ENCODE measurements at regions not wholly inside any gene's neighbourhood (a gene's known extent, or its start where the extent isn't known, plus 50 kb on each side); places are given as distances from the start of the nearest gene placed in this dataset.

DNA sequence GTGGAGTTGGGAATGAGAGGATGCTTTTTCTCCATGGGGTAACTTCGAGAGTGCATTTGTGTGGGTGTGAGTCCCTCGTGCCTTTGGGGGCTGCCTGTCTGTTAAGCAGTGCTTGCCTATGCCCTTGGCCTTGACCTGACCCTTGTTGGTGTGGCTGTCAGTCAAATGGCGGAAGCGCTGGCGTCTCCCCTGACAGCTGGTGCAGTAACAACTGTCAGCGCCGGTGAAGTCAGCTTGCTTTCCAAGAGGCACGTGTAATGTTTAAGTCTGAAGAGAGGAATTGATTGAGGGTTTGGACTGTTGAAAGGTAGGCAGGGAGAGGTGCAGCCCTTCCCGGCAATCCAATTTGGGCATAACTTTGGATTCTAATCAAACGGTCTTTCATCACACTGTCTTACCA lies 211.3 kb downstream of the AACS start:
- DNase-seq: no peak

DNA sequence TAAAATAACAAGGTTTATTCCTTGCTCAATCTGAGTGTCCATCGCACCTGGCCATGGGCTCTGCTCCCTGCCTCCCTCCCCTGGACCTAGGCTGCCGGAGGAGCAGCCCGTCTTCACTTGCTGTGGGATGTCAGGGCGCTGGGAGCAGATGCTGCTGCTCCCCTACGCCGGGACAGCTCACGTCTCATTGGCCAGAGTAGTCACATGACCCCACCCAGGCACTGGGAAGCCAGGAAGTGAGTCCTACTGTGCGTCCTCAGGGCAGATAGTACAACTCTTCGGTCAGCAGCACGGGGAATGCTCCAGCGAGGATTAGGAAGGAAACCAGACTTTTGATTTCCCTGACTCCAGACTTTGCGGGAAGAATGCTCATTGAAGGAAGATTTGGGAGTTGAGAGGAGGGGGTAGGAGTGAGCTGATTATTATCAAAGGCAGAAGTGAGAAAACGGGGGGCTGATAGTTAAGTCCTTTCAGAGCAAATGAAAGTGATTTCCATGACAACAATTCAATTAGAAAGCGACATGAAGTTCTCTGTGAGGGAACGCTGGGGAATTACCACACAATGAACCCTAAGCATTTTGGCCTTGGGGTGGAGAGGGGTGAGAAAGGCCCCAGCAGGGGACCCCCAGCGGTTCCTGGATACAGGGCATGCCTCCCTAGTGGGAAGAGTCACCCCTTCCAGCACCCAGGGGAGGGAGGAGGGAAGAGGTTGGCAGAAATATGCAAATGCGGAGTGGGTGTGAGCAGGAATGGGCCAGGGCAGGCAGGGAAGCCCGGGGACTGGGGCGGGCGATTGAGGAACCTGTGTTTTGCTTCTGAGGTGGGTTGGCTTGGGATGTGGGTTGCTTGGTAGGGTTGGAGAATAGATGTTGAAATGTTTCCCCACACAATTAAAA lies 215.5 kb downstream of the AACS start:
- DNase-seq: no peak

DNA sequence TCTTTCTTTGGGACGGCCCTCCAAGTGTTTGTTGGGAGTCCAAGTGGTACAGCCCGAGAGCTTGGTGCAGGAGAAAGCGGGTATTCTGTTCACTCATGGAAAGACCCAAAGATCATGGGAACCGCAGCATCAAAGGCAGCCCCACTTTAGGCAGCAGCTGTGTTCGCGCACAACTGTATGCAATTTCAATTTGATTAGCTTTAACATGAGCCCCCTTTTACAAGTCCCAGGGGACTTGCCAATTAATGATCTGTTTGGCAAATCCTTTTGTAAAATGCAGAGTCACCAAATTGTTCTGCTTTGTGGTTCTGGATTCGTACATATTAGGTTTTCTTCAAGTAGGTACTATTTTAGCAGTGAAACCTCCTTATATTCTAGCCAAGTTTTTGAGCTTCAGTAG lies 217.7 kb downstream of the AACS start:
- no peak for DNase-seq

DNA sequence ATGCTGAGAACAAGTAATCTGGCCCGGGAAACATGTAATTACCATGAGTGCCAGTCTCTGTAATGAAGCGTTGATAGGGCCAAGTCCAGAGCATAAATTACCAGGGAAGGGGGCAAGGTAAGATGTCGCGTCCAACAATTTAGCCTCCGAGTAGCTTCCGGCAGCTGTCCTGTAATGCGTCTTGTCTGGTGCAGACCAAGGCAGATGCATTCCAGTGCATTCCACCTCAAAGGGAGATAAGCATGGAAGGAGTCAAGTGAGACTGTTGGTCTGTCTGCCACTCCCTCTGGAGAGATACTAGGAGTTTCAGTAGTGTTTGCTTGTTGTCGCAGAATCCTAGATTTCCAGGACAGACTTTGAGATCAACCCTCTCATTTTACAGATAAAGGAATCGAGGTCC lies 218.3 kb downstream of the AACS start:
- DNase-seq: no peak

DNA sequence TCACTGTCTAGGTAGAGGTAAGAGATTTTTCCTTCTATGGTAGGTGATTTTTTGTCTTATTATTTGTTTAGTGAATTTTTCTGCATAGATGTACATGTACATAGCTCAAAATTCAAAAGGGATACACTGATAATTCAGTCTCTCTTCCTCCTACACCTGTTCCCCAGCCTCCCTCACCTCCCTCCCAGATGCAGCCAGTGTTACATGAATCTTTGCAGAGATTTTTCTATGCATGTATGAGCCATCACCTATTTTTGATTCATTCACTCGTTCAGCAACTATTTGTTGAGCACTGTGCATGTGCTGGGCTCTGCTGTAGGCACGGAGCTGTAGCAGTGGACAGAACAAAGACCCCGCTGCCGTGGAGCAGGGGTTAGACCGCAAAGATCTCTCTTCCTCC lies 218.9 kb downstream of the AACS start:
- DNase-seq: no peak

DNA sequence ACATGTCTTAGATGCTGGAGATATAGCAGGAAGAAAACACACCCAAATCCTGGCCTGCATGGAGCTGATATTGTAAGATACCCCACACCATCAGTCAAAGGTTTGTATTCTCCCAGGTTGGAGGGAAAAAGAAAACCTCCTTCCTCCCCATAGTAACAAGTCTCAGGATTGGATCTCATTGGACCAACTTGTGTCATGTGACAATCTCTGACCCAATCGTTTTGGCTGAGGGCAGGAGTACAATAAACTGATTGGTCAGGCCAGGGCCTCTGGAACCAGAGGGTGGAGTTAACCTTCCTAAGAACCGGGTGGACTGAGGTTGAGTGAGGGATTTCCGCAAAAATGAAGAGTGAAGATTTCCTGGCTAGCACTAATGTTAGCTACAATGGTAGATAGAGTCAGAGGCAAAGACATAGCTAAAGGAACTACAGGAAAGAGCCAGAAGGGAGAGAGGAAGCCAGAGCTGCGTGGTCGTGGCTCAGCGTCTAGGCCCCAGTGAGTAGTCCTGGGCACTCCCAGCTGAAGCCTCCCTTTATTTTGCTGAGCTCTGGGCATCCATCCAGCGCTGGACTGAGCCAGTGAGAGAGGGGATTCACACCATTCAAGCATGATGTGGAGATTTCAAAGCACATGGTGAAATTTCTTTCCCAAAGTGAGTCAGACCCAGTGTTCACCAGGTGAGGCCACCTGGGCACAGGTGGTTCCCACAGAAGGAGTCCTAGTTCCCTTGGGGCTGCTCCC lies 219.9 kb downstream of the AACS start:
- DNase-seq: no peak

DNA sequence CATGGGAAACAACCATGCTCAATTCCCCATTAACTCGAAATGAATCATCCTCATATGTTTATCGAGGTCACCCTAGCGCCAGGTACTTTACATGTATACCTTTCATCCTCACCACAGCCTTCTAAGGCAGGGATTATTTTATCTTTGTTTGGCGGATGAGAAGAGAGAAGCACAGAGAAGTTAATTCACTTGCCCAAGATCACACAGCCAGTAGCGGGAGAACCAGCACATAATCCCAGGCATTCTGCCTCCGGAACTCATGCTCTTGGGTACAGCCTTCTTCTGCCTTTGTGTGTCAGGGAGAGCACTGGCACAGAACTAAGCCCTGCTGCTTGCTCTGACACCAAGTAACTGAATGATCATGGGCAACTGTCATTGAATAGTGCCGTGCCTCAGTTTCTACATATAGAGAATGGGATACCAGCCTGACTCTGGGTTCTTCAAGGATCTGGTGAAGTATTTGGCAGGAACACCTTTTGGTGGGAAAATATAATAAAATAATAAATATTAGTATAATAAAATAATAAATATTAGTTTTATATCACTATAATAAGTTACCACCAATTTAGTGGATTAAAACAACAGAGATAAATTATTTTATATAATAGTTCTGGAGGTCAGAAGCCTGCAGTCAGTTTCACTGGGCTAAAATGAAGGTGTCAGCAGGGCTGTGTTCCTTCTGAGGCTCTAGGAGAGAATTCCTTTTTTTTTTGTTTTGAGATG lies 220.9 kb downstream of the AACS start:
- DNase-seq: no peak

DNA sequence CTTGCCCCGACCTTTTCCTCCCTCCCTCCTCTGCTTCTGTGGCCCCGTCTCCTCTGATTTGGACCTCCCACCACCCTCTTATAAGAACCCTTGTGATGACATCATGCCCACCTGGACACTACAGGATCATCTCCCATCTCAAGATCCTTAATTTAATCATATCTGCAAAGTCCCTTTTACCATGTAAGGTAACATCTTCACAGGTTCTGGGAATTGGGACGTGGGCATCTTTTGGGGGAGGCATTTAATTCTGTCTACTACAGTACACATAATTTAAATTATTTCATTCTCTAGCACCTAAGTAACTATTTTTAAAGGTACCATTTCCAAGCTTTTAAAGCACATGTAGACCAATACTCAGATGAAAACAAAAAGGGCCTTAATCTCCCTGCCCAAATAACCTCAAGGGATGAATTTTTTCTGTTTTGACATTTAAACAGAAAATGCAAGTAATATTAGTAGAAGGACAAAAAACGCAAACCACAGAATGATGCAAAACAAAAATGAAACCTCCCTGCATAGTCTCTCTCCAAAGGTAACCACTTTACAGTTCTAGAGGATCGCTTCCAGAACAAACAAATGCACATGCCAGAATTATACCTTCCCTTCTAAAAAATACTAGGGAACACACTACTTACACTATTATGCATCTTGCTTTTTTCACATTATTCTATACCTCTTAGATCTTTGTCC lies 222.1 kb downstream of the AACS start:
- DNase-seq: no peak

DNA sequence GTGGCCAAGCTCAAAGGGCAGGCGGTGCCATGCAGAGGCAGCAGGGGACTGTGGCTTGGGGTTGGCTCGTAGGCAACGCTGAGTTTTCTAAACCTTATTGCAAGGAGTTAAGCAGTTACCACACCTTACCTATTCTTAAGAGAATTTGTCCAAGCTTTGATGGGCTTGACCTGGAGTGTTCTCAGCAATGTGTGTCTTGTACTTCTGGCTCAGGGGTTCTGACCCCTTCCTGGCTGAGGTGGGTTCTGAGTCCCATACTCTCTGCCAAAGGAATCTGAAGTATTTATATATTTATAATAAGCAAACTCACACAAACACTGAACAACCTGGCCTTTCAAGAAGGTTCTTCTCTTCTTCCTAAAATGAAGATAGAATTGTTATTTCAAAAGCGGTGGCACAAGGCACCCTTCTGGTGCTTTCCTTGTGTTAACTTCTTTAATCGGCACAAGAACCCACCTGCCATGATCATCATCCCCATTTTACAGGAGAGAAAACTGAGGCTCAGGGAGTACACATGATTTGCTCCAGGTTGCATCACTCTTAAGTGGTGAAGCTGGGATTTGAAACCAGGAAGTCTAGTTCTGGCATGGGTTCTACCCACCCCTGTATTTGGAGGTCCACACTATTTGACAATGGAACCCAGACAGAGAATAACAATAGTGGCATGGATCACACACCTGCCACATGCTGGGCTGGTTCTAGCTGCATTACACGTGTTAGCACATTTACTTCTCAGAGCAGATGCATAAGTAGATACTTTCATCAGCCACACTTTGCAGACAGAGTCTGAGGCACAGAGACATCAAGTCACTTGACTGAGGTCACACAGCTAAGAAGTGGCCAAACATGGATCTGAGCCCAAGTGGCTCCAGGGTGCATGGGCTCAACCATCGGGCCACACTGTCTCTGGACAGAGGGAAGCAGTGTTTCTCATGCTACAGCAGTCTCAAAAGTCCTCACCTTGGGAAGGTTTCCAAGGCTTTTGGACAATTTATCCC lies 224.0 kb downstream of the AACS start:
- no peak for DNase-seq

DNA sequence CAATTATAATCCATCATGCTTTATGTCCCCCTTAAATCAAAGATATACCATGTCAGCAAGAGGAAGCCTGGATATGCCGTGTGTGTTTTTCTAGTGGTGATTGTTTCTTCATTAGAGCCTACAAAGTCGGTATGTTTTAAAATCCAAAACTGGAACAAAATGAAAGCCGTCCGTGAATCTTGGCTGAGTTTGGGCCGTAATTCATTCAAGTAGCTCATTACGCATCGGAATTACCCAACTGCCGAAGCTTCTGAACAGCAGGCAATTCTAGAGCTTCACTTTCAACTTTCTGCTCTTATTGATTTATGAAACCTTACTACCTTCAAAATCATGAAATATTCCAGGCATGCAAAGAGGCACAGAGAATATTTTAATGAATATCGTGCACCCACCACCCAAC lies 224.7 kb downstream of the AACS start:
- DNase-seq: no peak

DNA sequence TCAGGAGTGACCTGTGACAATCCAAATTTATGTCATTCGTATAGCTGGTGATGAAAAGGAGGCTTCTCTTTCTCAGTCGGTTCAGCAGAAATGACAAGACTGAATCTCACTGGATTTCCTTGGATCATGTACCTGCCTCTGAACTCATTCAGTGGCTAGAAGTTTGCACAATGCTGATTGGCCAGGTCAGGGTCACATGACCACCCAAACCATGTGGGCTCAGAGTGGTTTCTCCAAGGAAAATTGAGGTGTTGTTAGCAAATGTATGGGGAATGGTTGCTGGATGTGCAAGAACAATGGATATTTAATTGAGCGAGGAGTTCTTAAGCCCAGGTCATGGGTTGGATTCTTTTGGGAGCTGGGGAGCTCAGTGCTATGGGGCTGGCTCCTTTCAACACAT lies 227.5 kb downstream of the AACS start:
- DNase-seq: no peak

DNA sequence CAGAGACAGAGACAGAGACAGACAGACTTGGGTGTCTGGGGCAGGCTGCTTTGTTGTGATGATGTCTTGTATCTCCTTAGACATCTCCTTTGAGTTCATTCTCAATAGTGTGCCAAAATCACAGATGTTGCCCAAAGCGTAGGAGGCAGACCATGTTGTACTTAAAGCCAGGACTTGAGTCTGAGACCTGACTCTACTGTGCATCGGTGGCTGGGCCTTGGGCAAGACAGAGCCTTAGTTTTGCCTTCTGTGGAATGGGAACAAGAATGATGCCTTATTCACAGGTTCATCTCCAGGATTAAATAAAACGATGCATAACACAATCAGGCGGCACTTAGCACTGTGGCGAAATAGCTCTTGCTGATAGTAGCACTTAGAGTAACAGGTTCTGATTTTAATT lies 230.3 kb downstream of the AACS start:
- no peak for DNase-seq

DNA sequence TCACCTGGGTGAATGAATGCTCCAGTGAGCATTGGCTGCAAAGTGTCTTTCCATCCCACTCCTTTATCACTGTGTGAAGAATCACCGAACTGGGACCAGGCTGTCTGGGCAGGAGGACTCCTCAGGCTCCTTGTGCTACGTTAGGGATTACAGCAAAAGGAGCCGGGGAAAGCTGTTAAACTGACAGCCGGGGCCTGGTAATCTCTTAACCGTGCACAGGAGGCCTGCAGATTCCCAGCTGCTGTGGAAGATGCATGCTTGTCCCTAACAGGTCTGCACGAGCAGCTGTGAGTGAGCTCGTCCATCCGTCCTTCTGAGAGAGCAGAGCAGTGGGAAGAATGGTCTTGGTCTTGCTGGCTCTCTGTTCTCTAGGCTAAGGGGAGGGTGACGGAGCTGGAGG lies 231.5 kb downstream of the AACS start:
- DNase-seq: no peak

DNA sequence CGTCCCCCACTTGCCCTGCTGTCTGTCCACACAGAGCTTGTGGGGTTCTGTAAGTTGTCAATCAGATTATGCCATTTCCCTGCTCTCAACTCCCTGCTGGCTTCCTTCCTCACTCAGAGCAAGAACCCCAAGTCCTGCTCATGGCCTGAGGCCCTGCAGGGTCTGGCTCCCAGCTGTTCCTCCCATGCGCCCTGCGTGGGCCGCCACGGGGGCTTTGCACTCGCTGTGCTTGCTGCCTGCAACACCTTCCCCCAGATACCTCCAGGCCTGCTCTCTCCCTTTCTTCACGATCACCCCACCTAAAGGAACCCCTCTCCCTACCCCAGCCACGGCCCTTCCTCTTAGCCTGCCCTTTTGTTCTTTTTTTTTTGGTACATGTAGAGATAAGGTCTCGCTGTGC lies 234.6 kb downstream of the AACS start:
- DNase-seq: no peak

DNA sequence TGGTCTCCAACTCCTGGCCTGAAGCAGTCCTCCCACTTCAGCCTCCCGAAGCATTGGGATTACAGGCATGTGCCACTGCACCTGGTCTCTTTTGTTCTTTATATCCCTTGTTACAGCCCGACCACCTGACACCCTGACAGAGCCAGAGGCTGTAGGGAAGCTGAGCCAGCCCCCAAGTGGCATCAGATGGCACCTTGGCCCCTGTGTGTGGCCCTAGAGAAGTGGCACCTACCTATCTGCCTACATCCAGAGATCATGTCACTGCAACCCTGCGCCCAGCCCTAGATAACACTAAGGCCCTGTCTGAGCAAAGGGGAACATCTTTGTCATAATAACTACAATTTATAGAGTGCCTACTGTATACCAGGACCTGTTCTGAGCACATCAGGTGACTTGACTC lies 235.0 kb downstream of the AACS start:
- no peak for DNase-seq

DNA sequence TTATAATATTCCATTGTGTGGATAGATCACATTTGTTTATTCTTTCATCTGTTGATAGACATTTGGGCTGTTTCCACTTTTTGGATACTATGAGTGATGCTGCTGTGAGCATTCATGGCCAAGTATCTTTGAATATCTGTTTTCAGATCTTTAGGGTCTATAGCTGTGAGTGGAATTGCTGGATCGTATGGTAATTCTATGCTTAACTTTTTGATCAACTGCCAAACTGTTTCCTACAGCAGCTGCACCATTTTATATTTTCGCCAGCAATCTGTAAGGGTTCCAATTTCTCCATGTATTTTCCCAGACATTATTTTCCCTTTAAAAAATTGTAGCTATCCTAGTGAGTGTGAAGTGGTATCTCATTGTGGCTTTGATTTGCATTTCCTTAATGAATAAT lies 238.1 kb downstream of the AACS start:
- no peak for DNase-seq

DNA sequence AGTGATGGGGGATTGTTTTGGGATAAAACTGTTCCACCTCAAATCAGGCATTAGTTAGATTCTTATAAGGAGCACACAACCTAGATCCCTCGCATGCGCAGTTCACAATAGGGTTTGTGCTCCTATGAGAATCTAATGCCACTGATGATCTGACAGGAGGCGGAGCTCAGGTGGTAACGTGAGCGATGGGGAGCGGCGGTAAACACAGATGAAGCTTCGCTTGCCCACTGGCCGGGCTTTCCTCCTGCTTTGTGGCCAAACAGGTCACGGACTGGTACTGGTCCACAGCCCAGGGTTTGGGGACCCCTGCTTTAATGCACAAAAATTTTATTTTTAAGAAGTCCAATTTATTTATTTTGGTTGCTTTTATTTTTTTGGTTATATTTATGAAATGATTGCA lies 238.8 kb downstream of the AACS start:
- no peak for DNase-seq

DNA sequence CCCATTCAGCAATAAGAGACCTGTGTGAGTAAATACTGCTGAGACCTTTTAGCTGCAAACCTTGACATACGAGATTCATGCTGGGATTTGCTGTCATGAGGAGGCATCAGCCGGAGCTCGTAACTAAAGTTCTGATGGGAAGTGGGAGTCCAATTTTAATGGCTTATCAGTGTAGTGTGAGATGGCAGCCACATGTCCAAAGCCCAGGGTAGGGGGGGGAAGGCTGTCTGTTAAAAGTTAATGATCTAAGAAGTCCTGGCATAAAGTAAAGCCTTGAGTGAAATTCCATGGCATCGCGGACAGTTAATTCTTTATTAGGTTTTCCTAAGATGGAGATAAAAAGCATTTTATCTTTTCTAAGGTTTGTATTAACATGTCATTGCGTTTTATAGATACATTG lies 240.0 kb downstream of the AACS start:
- DNase-seq: no peak

DNA sequence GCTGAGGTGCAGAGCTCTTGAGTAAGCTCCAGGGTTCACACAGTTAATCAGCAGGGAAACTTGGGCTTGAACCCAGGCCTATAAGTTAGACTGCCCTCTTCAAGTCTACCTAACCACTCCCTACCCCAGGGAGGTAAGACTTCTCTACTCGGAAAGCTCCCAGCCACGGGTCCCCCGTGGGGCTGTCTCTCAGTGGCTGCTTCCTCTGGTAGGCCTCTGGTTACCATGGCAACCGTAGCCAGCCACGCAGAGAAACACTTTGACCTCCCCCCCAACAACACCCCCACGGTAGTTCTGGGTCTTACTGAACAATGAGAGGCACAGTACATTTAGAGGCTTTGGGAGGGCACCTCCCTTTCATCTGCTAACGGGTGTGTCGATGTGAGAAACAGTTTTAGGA lies 245.2 kb downstream of the AACS start:
- no peak for DNase-seq

DNA sequence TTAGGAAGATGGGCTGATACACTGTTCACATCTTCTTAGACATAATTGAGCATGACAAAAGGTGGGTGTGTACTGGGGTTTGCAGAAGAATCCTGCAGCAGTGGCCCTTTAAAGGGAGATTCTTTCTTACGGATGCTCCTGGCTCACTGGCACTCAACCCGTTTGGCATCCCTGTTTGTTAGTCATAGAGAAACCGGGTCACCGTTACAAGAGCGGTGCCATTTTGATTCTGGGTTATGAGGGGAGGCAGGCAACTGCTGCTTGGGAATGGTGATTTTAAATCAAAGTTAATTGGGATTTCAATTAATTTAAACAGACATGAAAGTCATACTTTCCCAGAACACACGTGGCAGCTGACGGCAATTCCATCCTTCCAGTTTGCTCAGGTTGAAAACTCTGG lies 245.8 kb downstream of the AACS start:
- no peak for DNase-seq

DNA sequence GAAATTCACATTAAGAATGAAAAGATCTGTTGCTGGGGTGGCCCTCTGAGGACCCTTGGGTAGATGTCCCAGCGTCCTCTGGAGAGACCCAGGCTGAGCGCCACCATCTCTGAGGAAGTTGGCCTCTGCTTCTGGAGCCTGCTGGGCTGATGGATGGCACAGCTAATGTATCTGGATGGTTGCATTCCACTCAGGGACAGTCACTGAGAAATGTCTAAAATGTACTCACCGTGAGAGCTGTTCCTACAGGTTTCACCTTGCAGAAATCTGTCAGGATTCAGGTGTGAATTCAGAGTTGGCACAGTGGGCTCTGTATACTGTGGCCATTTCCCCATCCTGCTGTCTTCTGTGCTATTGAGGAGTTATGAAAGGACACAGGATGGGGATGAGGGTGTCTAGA lies 247.2 kb downstream of the AACS start:
- DNase-seq: no peak

All from activated CD4-positive, alpha-beta T cell treated with anti-CD3 and anti-CD28 coated beads for 48 hours (primary cell).